CD1c-positive myeloid dendritic cell (primary cell): ENCODE measurements at regions not wholly inside any gene's neighbourhood (a gene's known extent, or its start where the extent isn't known, plus 50 kb on each side); places are given as distances from the start of the nearest gene placed in this dataset.

Experiments
- DNase-seq: peaks from one replicate; pipeline ENCODE4 v3.0.0-alpha.2; 2016; ENCODE audit errors: extremely low spot score

GRCh38 chr7:118573085-118573484, 348.6 kb downstream of the ANKRD7 start:
- no peak for DNase-seq

GRCh38 chr7:118575393-118575948, 351.0 kb downstream of the ANKRD7 start:
- DNase-seq = no peak

GRCh38 chr7:118580743-118581382, 356.4 kb downstream of the ANKRD7 start:
- no peak for DNase-seq

- DNase-seq = no peak
These were observed 359.1 kb downstream of the ANKRD7 start for GRCh38 chr7:118583641-118584040.

- no peak for DNase-seq
These were observed 361.7 kb downstream of the ANKRD7 start for GRCh38 chr7:118586248-118586647.

- no peak for DNase-seq
These were observed 365.6 kb downstream of the ANKRD7 start for GRCh38 chr7:118590107-118590506.

GRCh38 chr7:118602090-118602489, 377.6 kb downstream of the ANKRD7 start:
- no peak for DNase-seq

GRCh38 chr7:118606602-118607001, 382.1 kb downstream of the ANKRD7 start:
- no peak for DNase-seq

- no peak for DNase-seq
These were observed 384.7 kb downstream of the ANKRD7 start for GRCh38 chr7:118609207-118609606.

- no peak for DNase-seq
These were observed 391.2 kb downstream of the ANKRD7 start for GRCh38 chr7:118615681-118616080.

GRCh38 chr7:118621810-118622360, 397.4 kb downstream of the ANKRD7 start:
- DNase-seq = no peak

- no peak for DNase-seq
These were observed 402.2 kb downstream of the ANKRD7 start for GRCh38 chr7:118626739-118627138.

GRCh38 chr7:118627467-118627866, 403.0 kb downstream of the ANKRD7 start:
- DNase-seq = no peak

- DNase-seq = no peak
These were observed 405.5 kb downstream of the ANKRD7 start for GRCh38 chr7:118629898-118630438.

GRCh38 chr7:118642396-118642795, 417.9 kb downstream of the ANKRD7 start:
- no peak for DNase-seq

GRCh38 chr7:118644346-118644745, 419.8 kb downstream of the ANKRD7 start:
- no peak for DNase-seq

- no peak for DNase-seq
These were observed 423.5 kb downstream of the ANKRD7 start for GRCh38 chr7:118648002-118648401.

- no peak for DNase-seq
These were observed 433.0 kb downstream of the ANKRD7 start for GRCh38 chr7:118657391-118658005.

- no peak for DNase-seq
These were observed 437.8 kb downstream of the ANKRD7 start for GRCh38 chr7:118662266-118662665.

- no peak for DNase-seq
These were observed 440.0 kb downstream of the ANKRD7 start for GRCh38 chr7:118664498-118664897.

- DNase-seq = no peak
These were observed 446.6 kb downstream of the ANKRD7 start for GRCh38 chr7:118671149-118671548.

- DNase-seq = no peak
These were observed 460.3 kb downstream of the ANKRD7 start for GRCh38 chr7:118684796-118685195.

- no peak for DNase-seq
These were observed 464.9 kb downstream of the ANKRD7 start for GRCh38 chr7:118689403-118689802.
